HG03095 (cell line): ENCODE measurements at regions not wholly inside any gene's neighbourhood (a gene's known extent, or its start where the extent isn't known, plus 50 kb on each side); places are given as distances from the start of the nearest gene placed in this dataset.

Experiments
- ATAC-seq: cut with Tn5 transposase; IDR thresholded peaks from one replicate; pipeline ENCODE4 v1.9.1; 2021; ENCODE audit warnings: moderate library complexity; ENCODE audit not compliant: unreplicated experiment

DNA sequence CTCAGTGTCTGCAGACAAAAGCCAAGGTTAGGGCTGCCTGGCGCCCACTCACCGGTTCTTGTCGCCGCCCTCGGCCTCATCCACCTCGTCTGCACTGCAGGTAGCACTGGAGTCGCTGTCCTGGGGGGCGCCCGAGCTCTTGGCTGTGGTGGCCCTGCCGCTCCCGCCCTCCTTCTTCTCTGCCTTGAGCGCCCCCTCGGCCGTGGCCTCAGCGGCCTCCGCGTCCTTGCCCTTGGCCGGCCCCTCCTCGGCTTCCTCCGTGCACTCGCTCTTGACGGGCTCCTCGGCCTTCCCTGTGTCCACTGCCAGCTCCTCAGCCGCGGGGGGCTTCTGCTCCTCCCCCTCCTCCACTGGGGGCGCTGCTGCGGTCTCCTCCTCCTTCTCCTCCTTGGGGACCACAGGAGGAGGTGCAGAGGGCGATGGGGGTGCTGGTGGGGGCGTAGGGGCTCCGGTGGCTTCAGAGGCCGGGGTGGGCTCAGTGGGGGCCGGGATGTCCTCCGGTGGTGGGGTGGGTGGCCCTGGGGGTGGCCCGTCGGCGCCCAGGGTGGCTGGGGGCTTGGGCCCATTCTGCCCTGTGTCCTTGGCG lies 77.2 kb downstream of the RFLNA start:
- ATAC-seq: no peak

DNA sequence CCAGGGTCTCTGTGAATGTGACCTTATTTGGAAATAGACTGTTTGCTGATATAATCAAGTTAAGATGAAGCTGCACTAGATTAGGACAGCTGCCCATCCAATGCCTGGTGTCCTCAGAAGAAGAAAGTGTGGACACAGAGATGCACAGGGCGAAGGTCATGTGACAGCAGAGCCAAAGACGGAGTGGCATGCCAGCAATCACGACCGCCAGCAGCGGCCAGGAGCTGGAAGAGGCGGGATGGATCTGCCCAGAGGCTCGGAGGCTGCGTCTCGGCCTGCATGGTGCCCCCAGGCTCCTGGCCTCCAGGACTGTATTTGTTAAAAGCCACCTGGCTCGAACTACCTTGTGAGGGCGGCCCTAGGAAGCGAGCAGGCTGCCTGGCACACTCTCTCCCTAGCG lies 76.5 kb downstream of the RFLNA start:
- ATAC-seq: no peak

DNA sequence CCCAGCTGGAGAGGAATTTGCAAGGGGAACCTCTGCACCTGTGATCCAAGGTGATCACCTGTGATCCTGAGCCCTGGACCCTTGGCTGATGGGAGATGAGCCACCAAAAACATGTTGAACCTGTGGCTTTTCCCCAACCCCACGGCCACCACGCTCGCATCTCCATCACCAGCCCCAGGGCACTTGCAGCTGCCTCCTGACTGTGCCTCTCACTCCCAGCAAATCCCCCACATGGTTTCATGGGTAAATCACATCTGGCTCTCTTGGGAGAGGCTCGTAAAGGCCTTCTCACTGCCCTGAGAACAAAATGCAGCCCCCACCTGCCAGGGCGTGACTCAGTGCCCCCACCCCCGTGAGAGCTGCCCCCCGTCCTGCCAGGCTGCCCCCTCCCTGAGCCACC lies 76.0 kb downstream of the RFLNA start:
- ATAC-seq: no peak

DNA sequence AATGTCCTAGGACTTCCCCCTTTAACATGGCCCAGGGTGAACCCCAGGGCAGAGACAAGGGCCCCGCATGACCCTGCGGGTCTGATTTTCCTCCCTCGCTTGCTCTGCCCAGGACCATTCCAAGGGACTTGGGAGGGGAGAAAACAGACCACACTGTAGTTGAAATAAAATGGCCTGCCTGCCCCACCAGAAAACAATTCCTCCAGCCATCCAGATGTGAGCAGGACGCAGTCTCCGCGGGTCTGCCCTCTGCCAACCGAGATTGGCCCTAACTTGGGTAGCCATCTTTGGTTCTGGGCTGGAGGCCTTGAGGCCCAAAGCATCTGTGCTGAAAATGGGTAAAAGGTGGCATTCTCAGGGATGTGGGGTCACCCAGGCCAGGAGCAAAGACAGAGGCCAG lies 75.5 kb downstream of the RFLNA start:
- ATAC-seq: no peak

DNA sequence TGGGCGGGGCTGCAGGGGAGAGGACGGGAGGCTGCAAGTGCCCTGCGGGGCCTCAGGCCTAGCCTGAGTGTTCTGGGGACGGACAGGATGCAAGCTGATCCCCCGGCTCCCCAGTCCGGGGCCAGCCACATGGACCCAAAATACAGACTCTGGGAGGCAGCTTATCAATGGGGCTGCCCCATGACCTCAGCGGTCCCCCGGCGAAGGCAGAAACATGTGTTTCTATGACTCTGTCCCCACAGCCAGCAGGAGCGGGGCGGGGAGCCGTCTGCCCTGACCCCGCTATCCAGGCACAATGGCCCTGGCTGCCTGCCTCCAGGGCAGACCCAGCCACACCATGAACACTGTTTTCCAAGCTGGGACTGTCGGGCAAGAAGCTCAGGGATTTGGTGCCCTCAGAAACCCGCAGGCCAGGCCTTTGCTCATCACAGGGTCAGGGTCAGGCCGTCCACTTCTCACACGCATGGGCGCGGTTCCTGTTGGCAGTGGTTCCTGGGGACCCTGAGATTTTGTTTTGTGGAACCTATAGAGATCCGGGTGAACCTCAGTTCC lies 75.0 kb downstream of the RFLNA start:
- ATAC-seq: no peak

DNA sequence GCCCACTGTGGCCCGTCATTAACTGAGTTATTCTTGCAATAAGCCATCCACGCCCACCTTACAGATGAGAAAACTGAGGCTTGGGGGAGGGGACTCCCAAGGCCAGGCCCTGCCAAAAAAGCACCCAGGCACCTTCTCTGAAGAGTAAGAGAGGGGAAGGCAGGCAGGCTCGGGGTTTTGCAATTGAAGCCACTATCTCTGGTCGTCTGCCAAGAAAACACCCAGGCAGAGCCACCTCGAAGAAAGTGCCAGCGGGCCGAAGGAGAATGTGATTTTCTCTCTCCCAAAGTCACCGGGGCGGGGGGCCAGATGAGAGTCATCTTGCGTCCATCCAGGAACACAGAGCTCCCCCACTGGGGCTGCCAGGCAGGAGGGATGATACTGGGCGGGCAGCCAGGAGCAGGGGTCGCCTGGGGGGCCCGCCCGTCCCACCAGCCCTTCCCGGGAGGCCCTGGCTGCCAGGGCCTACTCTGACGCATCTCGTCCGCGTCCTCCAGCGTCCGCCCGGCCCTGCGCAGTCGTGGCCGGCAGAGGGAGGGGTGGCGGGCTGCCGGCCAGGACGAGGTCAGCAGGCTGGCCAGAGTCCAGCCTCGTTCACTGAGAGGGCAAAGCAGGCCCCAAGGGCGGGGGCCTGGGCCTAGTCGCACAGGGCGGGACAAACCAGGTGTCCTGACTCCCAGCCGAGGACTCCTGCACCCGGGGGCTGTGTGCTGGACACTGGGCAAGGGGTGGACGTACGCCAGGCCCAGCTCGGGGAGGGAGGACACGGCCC lies 74.3 kb downstream of the RFLNA start:
- no peak for ATAC-seq

DNA sequence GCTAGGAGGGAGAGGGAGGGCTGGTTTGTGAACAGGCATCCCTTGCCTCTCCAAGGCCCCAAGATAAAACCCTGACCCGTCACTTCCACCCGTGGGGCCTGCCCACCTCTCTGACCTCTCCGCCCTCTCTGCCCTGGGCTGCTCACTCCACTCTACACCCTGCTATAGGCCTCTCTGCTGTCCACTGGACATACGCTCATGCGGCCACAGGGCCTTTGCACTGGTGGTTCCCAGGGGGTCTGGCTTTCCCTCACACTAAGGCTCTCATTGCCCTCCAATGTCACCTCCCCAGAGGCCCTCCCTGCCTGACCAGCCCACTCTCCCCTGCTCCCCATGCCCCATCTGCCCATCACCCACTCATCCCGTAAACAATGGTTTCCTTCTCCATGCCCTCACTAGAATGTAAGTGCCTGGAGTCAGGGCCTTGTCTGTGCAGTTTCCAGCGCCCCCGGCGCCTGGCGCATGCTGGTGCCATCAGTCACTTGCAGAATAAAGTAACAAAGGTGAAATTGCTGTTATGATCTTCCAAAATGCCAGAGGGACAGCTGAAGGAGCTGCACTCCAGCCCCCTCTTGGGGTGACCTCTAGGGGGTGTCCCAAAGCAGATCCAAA lies 73.6 kb downstream of the RFLNA start:
- ATAC-seq: no peak

DNA sequence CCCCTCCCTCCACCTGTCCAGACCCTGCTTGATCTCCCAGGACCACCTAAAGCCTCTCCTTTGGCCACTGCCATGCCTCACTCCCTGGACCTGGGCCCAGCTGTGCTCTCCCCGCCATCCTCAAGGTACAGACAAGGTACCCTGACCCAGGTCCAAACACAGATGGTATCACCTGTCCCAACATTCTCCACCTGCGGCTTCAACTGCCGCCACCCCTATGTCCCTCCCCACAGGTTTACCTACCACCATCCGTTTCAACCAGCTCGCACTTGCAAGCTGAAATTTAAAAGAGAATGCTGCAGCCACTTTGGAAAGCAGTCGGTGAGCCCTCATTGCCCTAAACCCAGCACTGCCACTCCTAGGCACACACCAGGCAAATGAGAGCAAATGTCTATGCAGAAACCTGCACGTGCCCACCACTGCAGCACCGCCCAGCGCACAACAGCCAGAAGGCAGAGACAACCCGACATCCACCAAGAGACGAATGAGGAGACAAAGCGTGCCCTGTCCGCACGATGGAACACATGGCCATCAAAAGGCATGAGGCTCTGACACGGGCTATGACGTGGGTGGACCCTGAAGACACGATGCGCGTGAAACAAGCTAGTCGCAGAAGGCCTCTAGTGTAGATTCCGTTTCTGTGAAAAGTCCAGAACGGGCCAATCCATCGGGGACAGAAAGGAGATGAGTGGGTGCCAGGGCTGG lies 71.0 kb downstream of the RFLNA start:
- no peak for ATAC-seq
